ENCODE measurements at regions not wholly inside any gene's neighbourhood (a gene's known extent, or its start where the extent isn't known, plus 50 kb on each side); places are given as distances from the start of the nearest gene placed in this dataset.

GRCh38 chr9:88218726-88219125 is 80.5 kb upstream of the SPATA31C2 start:
- TF ChIP-seq, protein P1, sequence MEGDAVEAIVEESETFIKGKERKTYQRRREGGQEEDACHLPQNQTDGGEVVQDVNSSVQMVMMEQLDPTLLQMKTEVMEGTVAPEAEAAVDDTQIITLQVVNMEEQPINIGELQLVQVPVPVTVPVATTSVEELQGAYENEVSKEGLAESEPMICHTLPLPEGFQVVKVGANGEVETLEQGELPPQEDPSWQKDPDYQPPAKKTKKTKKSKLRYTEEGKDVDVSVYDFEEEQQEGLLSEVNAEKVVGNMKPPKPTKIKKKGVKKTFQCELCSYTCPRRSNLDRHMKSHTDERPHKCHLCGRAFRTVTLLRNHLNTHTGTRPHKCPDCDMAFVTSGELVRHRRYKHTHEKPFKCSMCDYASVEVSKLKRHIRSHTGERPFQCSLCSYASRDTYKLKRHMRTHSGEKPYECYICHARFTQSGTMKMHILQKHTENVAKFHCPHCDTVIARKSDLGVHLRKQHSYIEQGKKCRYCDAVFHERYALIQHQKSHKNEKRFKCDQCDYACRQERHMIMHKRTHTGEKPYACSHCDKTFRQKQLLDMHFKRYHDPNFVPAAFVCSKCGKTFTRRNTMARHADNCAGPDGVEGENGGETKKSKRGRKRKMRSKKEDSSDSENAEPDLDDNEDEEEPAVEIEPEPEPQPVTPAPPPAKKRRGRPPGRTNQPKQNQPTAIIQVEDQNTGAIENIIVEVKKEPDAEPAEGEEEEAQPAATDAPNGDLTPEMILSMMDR (IDR thresholded peaks at IDR 0.05; ENCODE audit: borderline replicate concordance, extremely low read depth, low read length, poor library complexity, severe bottlenecking) = no peak
- no peak for TF ChIP-seq EZH2 (IDR thresholded peaks at IDR 0.05; ENCODE audit: borderline replicate concordance, low read depth, low read length, severe bottlenecking)

All from DND-41 (cell line).